T1000 (cell line): ENCODE measurements at regions not wholly inside any gene's neighbourhood (a gene's known extent, or its start where the extent isn't known, plus 50 kb on each side); places are given as distances from the start of the nearest gene placed in this dataset.
"Not testable (repeated sequence)": the region's sequence is repeated elsewhere in the genome, so short reads cannot be mapped to it uniquely, and the experiment has no call there.

ENCODE experiments used
- DNase-seq: peaks from one replicate; lab custom pipeline; 2025; ENCODE audit warnings: mixed read lengths; lab: John Stamatoyannopoulos, UW

DNA sequence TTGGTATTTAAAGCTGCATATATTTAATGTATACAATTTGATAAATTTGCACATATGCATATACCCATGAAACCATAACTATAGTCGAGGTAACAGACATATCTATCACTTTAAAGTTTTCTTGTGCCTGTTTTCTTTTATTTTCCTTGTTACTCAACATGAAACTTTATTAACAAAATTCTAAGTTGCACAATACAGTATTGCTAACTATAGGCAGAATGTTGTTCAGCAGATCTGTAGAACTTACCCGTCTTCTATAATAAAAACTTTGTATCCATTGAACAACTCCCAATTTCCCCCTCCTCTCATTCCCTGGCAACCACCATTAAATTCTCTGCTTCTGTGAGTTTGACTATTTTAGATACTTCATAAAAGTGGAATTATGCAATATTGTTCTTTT is 404.6 kb upstream of the KCND2 start:
- no peak for DNase-seq

DNA sequence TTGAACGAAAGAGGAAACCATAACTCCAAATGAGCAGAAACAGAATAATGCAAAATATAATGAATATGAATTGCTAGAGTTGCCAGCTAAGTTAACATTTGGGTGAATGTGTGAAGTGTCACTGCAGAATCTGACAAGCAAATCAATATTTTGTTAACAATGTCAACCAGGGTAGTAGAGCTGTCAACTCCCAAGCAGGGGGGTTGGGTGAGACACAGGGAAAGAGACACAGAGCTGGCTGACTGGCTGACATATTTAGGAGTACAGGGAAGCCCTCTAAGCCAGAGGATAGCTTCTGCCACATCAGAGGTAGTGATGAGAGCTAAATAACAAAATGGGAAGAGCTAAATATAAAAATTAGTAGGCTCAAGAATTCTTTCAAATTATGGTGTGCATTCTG is 393.1 kb upstream of the KCND2 start:
- no peak for DNase-seq

GRCh38 chr7:119886007-119886406 is 387.0 kb upstream of the KCND2 start:
- DNase-seq = no peak

- not testable (repeated sequence) for DNase-seq
These were observed 386.4 kb upstream of the KCND2 start for GRCh38 chr7:119886525-119886924.

DNA sequence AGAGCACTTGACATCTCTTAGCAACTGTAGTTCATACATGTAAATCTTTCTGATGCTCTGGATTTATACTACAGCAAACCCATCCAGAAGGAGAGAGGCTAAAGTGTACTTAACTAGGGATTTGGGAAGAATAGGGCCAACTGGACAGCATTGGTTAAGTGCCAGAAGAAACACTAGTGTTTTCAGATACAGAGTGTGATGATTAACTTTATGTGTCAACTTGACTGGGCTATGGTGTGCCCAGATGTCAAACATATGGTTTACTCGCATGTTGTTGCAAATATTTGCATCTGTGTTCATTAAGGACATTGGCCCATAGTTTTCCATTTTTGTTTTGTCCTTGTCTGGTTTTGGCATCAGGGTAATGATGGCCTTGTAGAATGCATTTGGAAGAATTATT is 384.7 kb upstream of the KCND2 start:
- no peak for DNase-seq

GRCh38 chr7:119890631-119891030 is 382.3 kb upstream of the KCND2 start:
- no peak for DNase-seq

- DNase-seq = no peak
These were observed 377.7 kb upstream of the KCND2 start for GRCh38 chr7:119895320-119895719.

DNA sequence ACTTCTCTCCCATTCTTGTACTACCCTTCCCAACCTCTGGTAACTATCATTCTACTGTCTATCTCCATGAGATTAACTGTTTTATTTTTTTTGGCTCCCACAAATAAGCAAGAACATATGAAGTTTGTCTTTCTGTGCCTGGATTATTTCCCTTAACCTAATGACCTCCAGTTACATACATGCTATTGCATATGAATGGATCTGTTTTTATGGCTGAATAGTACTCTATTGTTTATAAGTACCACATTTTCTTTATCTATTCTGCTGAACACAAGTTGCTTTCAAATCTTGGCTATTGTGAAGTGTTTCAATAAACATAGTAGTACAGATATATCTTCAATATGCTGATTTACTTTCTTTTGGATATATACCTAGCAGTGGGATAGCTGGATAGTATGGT is 376.6 kb upstream of the KCND2 start:
- DNase-seq = no peak

DNA sequence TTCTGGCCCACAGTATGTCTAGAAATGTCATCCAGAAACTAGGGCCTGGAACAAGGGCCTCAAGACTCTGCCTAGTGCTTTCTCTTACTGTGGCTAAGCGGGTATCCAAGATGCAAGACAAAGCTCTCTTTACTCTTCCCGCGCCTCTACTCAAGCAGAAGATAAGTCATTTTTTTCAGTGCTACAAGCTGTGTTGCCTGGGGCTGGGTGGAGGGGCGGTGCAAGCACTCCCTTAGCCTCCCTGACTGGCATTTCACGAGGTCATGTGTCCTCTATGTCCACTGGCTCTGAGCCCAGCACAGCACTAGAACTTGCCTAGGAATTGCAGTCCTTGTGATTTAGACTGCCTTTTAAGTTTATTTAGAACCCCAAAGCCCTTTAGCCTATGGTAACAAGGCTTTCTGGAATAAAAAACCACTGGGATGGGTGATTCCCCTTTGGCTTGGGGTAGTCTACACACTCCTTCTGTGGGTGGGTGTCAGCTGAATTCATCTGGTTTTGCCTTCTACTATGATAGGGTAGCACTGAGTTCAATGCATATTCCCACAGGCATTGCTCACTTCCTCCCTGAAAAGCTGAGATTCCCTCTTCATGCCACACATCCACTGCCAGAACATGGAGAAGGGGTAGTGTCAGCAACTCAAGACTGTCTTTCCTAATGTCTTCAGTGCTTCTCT is 371.8 kb upstream of the KCND2 start:
- DNase-seq = no peak

GRCh38 chr7:119903085-119903484 is 369.9 kb upstream of the KCND2 start:
- DNase-seq = no peak

DNA sequence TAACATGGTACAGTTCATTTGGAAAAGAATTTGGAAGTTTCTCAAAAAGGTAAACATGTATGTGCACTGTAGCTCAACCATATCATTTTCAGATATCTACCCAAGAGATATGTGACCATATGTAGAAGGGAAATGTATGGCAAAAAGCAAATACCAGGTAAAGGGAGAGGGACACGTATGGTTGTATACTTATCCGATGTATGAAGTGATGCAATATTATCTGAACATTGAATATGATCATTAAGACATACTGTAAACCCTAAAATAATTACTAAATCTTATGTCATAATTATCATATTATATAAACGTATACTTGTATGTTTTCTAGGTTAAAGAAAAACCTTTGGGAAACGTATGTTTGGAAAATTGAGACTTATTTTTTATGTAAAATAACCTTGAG is 367.5 kb upstream of the KCND2 start:
- DNase-seq = no peak

GRCh38 chr7:119908948-119909347 is 364.0 kb upstream of the KCND2 start:
- no peak for DNase-seq

GRCh38 chr7:119914119-119914518 is 358.9 kb upstream of the KCND2 start:
- DNase-seq = not testable (repeated sequence)

GRCh38 chr7:119916501-119916900 is 356.5 kb upstream of the KCND2 start:
- DNase-seq = no peak

GRCh38 chr7:119918185-119918584 is 354.8 kb upstream of the KCND2 start:
- DNase-seq = no peak

- no peak for DNase-seq
These were observed 353.0 kb upstream of the KCND2 start for GRCh38 chr7:119919986-119920385.

- no peak for DNase-seq
These were observed 347.2 kb upstream of the KCND2 start for GRCh38 chr7:119925581-119926289.

- no peak for DNase-seq
These were observed 343.1 kb upstream of the KCND2 start for GRCh38 chr7:119929891-119930290.

- no peak for DNase-seq
These were observed 341.6 kb upstream of the KCND2 start for GRCh38 chr7:119931230-119931824.

DNA sequence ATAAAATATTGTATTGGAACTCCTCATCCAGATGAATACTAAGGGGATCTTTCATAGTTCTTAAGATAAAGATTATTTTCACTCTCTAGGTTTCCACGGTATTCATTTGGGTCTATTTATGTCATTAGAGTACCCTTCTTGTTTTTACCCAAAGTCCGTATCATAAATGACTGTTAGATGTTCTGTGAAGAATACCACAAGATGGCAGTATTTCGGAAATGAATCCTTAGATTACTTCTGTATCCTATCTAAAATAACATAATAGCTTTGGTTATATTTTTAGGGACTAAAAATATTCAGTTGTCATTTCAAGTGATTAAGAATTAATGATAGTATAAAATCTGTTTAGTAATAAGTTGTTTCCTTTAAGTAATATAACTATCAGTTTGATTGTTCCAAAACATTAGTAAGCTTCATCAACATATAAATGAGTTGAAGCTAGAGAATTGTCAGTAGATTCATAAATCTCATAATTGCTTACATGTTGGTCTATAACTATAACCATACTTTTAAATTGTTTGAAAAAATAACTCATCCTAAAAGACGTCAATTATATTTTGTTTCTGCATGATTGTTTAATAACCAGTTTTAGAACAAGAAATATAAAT is 337.5 kb upstream of the KCND2 start:
- no peak for DNase-seq

GRCh38 chr7:119936836-119937235 is 336.1 kb upstream of the KCND2 start:
- DNase-seq = no peak

GRCh38 chr7:119937745-119938144 is 335.2 kb upstream of the KCND2 start:
- DNase-seq = no peak
